Muscle layer of duodenum (tissue), 2 donors: ENCODE measurements at regions not wholly inside any gene's neighbourhood (a gene's known extent, or its start where the extent isn't known, plus 50 kb on each side); places are given as distances from the start of the nearest gene placed in this dataset.
"Not testable (repeated sequence)": the region's sequence is repeated elsewhere in the genome, so short reads cannot be mapped to it uniquely, and the experiment has no call there.

Experiments used
- H3K27ac ChIP-seq: one replicate; pipeline ENCODE4 v1.7.0; 2013; ENCODE audit warnings: mild to moderate bottlenecking, low read length
- H3K27me3 ChIP-seq: one replicate; pipeline ENCODE4 v1.7.0; 2013; ENCODE audit warnings: low read depth, mild to moderate bottlenecking, control low read depth, low read length
- H3K36me3 ChIP-seq, 2 donors: one replicate each; pipeline ENCODE4 v1.7.0; 2013; ENCODE audit warnings: low read length in 2 of 2, control low read depth in 1 of 2, mild to moderate bottlenecking in 1 of 2; ENCODE audit not compliant: insufficient read depth in 2 of 2, control insufficient read depth in 1 of 2
- H3K4me1 ChIP-seq, 2 donors: one replicate each; pipeline ENCODE4 v1.7.0; 2013; ENCODE audit warnings: low read length in 2 of 2, mild to moderate bottlenecking in 2 of 2, control low read depth in 1 of 2, moderate library complexity in 1 of 2; ENCODE audit not compliant: insufficient read depth in 2 of 2, control insufficient read depth in 1 of 2
- H3K4me3 ChIP-seq, 2 donors: one replicate each; pipeline ENCODE4 v1.7.0; 2013; ENCODE audit warnings: low read length in 2 of 2, low read depth in 1 of 2, mild to moderate bottlenecking in 1 of 2
- H3K9me3 ChIP-seq, 2 donors: one replicate each; pipeline ENCODE4 v1.7.0; 2013; ENCODE audit warnings: low read length in 2 of 2, control low read depth in 1 of 2, mild to moderate bottlenecking in 1 of 2; ENCODE audit not compliant: control insufficient read depth in 1 of 2
- donor health status: healthy.

DNA sequence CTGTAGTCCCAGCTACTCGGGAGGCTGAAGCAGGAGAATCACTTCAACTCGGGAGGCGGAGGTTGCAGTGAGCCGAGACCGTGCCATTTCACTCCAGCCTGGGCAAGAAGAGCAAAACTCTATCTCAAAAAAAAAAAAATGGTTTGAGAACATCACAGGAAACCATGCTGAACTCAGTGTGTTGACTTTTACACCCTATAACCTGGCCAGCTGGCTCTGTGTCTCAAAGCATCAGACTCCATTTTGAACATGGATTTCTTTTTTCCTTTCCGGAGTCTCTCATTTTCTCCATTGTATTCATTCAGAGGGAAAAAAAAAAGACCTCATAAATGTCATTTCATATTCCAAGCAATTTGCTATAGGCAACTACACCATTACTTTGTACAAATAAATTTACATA is 63.2 kb upstream of the FOXN3 start:
- Histone ChIP-seq H3K4me1 (peaks cover 0 to 3% of the 10 kb centered on the region in 2 donors), H3K27me3 (no peaks in the 10 kb centered on the region), H3K9me3 (no peaks in the 10 kb centered on the region), H3K27ac (no peak overlapping the region), H3K4me3 (no peak overlapping the region), H3K36me3 (no peaks in the 10 kb centered on the region)

DNA sequence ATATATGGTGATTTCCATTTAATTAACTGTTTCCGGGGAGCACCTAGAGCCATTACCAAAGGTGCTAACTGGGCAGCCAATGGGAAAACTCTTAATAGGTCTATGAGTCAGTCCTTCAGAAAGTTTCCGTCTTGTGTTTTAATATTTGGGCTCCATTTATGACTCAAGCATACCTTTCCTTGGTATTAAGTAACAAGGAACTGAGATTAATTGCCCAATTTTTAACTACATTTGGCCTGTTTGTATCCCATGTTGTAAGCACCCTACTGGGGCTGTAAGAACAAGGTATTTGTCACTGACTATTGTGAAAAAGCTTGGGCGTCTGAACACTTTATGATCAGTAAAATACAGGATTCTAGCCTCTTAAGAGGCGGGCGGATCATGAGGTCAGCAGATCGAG is 62.8 kb upstream of the FOXN3 start:
- H3K36me3 ChIP-seq, result no peaks in the 10 kb centered on the region
- H3K4me1 ChIP-seq, result peaks cover 0 to 3% of the 10 kb centered on the region in 2 donors
- H3K9me3 ChIP-seq, result no peaks in the 10 kb centered on the region
- H3K27me3 ChIP-seq, result no peaks in the 10 kb centered on the region
- H3K4me3 ChIP-seq, result no peak overlapping the region
- H3K27ac ChIP-seq, result no peak overlapping the region

DNA sequence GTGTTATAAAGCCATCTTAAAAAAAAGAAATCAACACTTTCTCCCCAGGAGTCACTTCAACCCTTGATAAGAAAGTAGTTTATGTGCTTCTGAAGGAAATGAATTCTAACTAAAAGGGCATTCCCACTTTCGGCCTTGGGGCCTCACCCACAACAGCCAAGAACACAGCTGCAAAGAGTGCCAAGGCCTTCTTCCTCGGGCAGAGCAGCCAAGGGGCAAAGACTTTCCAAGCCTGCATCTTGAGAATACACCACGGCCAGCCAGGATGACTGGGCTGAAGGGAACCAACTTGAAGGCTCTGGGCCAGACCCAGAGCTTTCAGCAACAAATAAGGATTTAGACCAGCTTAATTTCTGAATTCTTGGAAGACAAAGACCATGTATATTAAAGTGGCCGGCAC is 60.4 kb upstream of the FOXN3 start:
- Histone ChIP-seq H3K4me3 (no peak overlapping the region), H3K27me3 (no peaks in the 10 kb centered on the region), H3K4me1 (peaks cover 0 to 3% of the 10 kb centered on the region in 2 donors), H3K36me3 (no peaks in the 10 kb centered on the region), H3K9me3 (no peaks in the 10 kb centered on the region), H3K27ac (no peak overlapping the region)

DNA sequence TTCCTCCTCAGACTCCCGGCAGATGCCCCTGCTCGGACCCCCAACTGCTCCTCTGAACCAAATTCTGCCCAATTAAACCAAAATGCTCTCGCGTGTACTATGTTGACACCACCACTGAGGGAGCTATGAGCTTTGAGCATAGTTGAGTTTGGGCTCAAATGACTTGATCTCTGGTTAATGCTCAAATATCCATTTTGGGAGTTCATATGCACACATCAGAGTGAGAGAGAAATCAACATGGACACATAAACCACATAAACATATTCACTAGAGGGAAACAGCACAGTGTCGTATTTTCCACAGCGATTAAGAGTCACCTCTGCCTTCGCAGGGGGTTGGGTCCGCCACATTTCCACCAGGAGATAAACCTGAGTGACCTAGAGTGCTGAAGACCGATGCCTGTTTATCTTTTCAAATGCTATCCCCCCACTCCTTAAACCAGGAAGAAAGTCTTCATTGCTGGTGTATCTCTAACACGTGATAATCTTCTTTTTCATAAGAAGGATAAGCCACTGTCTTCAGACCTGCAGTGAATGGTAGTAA is 59.4 kb upstream of the FOXN3 start:
- H3K4me1 ChIP-seq, result peaks cover 0 to 3% of the 10 kb centered on the region in 2 donors
- H3K27ac ChIP-seq, result no peak overlapping the region
- no peak overlapping the region for H3K4me3 ChIP-seq

DNA sequence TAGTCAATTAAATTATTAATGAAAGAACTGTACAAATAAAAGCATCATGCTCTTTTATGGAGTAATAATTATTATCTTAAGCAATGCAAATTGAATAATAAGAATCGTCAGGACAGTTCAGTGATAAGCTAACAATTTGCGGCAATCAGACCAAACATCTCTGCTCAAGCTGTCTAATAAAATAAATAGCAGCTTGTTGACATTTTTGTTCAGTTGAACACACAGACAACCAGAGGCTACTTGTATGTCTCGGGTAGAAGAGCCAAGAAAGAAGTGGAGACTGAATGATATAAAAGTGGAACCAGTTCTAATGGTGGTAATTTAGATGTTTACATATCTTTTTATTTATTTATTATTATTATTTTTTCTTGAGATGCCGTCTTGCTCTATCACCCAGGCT is 57.4 kb upstream of the FOXN3 start:
- peaks cover 6 to 14% of the 10 kb centered on the region in 2 donors for H3K4me1 ChIP-seq
- H3K4me3 ChIP-seq, result no peak overlapping the region
- H3K27ac ChIP-seq, result no peak overlapping the region
- H3K9me3 ChIP-seq, result no peaks in the 10 kb centered on the region
- no peaks in the 10 kb centered on the region for H3K36me3 ChIP-seq
- no peaks in the 10 kb centered on the region for H3K27me3 ChIP-seq

More for the DNA sequence above, 59.4 kb upstream of the FOXN3 start:
- H3K9me3 ChIP-seq, result no peaks in the 10 kb centered on the region
- H3K36me3 ChIP-seq, result no peaks in the 10 kb centered on the region
- H3K27me3 ChIP-seq, result no peaks in the 10 kb centered on the region

DNA sequence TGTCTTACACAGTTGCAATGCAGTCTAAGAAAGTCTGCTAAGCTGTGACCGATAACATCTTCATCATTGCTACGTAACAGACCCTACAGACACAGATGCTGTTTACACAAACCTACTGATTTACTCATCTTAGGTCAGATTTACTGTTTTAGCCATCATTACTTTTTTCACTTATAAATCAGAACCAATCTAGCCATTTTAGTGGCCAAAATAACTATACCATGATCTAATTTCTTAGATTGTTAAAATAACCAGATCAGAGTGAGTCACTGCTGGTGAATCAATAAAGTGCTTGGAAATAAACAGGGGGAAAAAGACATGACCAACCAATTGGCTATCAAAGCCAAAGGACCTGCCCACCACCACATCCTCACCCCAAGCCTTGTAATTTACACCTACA is 57.0 kb upstream of the FOXN3 start:
- H3K36me3 ChIP-seq, result no peaks in the 10 kb centered on the region
- H3K27ac ChIP-seq, result no peak overlapping the region
- no peaks in the 10 kb centered on the region for H3K9me3 ChIP-seq
- no peaks in the 10 kb centered on the region for H3K27me3 ChIP-seq
- H3K4me1 ChIP-seq, result peaks cover 7 to 14% of the 10 kb centered on the region in 2 donors
- H3K4me3 ChIP-seq, result no peak overlapping the region

DNA sequence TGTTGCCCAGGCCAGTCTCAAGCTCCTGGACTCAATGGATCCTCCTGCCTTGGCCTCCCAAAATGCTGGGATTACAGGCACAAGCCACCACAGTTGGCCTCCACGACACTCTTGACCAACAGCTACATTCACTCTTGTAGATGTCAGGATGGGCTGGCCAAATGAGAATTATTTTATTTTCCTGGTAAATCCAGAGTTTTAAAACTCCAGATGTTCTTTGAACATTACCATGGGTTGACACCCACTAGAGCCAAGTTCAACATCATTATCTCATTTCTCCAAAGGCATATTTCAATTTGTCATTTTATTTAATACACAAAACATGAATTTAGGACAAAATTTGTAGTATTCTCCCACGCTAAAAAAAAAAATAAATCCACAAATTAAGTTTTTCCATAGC is 56.5 kb upstream of the FOXN3 start:
- H3K27ac ChIP-seq, result no peak overlapping the region

DNA sequence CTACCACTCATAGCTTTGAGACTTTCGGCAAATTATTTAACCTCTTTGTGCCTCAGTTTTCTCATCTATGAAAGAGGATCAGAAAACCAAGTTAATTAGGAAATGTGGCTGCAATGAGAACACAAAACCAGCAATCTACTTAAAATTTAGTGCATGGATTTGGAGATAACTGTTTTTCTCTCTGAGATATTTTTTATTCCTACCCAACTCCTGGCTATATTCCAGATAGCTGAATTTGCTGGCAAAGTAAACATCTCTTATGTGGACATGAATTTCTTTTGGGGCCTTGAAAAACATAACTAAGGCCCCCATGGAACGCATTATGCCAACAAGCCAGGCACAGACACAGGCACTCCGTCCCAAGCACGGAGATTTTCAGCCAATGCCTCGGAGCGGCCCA is 53.4 kb upstream of the FOXN3 start:
- Histone ChIP-seq H3K9me3 (no peaks in the 10 kb centered on the region), H3K27ac (no peak overlapping the region), H3K27me3 (no peaks in the 10 kb centered on the region), H3K4me3 (no peak overlapping the region), H3K4me1 (peaks cover 5 to 14% of the 10 kb centered on the region in 2 donors), H3K36me3 (no peaks in the 10 kb centered on the region)

More for the DNA sequence above, 56.5 kb upstream of the FOXN3 start:
- no peaks in the 10 kb centered on the region for H3K36me3 ChIP-seq
- H3K4me1 ChIP-seq, result peaks cover 7 to 14% of the 10 kb centered on the region in 2 donors
- no peak overlapping the region for H3K4me3 ChIP-seq
- no peaks in the 10 kb centered on the region for H3K27me3 ChIP-seq
- H3K9me3 ChIP-seq, result no peaks in the 10 kb centered on the region

DNA sequence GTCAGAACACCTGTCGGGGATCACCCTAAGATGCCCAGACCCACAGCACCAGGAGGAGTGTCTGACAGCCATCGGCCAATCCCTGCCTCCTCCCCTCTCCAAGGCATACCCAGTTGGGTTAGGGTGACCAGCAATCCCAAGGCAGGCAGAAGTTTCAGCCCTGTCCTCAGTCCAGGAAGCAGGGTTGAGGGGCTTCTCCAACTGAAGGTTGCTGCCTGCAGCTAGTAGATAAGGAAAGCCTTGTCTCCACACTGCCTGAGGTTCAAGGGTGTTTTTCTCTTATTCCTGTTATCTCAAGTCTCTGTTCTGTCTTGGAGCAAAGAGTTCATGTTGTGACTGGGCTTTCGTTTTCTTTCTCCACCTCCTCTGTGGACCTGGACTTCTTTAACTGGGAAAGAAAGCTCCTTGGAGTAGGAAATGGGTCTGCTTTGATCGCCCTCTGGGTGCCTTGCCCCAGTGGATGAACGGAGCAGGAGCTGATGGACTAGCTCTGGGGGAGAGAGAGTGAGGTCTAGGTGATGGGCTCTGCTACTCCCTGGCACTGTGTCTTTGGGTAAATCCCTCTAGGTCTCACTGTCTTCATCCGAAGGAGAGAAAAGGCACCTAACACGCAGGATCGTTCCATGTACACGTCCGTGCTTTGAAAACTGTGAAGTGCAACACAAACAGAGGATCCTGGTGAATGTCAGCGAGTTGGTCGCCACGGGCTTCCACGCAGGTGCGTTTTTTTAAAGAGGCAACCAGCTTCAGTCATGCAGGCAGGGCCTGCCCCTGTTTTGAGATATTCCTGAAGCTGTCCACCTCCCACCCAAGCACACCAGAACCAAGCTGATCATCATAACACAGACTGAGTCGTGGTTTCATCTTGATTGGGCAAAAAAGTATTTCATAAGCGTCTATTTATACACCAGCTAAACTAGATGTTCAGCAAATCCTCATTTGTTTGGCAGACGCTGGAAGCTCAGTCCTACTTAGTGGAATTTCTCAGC is 52.5 kb upstream of the FOXN3 start:
- Histone ChIP-seq H3K9me3 (no peaks in the 10 kb centered on the region), H3K27ac (no peak overlapping the region), H3K36me3 (no peaks in the 10 kb centered on the region), H3K4me1 (peaks cover 5 to 14% of the 10 kb centered on the region in 2 donors), H3K27me3 (no peaks in the 10 kb centered on the region), H3K4me3 (no peak overlapping the region)

DNA sequence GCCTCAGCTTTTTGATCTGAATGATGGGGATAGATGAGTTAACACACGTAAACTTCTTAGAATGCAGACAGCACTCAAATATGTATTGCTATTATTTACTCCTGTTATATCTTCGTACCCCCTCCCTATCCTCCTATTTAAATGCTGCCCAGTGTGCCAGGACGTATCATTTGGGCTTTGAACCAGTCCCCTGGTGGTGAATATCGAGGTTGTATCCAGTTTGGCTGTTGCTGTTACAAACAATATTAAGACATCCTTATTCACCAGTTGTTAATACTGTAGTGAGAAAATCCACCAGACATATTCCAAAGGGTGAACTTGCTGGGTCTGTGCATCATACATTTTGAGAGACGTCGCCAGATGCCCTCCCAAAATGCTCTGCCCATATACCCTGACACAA is 51.5 kb upstream of the FOXN3 start:
- Histone ChIP-seq H3K4me3 (no peak overlapping the region), H3K36me3 (no peaks in the 10 kb centered on the region), H3K27me3 (no peaks in the 10 kb centered on the region), H3K4me1 (peaks cover 5 to 14% of the 10 kb centered on the region in 2 donors), H3K9me3 (no peaks in the 10 kb centered on the region), H3K27ac (no peak overlapping the region)

DNA sequence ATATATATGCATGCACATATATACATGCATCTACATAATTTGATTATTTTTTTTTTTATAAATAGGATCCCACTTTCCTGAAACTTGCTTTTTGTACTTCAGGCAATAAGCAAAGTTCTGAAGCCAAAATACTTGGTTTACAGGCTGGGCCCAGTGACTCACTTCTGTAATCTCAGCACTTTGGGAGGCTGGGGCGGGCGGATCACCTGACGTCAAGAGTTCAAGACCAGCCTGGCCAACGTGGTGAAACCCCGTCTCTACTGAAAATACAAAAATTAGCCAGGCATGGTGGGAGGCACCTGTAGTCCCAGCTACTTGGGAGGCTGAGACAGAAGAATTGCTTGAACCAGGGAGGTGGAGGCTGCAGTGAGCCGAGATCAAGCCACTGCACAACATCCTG is 51.0 kb upstream of the FOXN3 start:
- not testable (repeated sequence) for H3K27ac ChIP-seq, H3K27me3 ChIP-seq, H3K4me3 ChIP-seq, H3K9me3 ChIP-seq, H3K36me3 ChIP-seq
- H3K4me1 ChIP-seq, result peaks cover 5 to 14% of the 10 kb centered on the region in 2 donors
